Hepatocyte (in vitro differentiated cells): ENCODE measurements at regions not wholly inside any gene's neighbourhood (a gene's known extent, or its start where the extent isn't known, plus 50 kb on each side); places are given as distances from the start of the nearest gene placed in this dataset.
A peak's percentile ranks its signal among the peaks of the same experiment; 100 is the strongest.
"Not testable (repeated sequence)": the region's sequence is repeated elsewhere in the genome, so short reads cannot be mapped to it uniquely, and the experiment has no call there.

Source experiments
- DNase-seq: peaks from one replicate; pipeline ENCODE4 v3.0.0-alpha.2; 2016; ENCODE audit warnings: low spot score
- H2AFZ ChIP-seq: fragments of 200-600 bp; sonication (generic); 2 replicates; pipeline ENCODE4 v1.6.0; 2016; ENCODE audit warnings: antibody characterized with exemption, mild to moderate bottlenecking
- H3K27ac ChIP-seq: fragments of 200-600 bp; sonication (generic); 2 replicates; pipeline ENCODE4 v1.5.1; 2016; ENCODE audit warnings: mild to moderate bottlenecking
- H3K27me3 ChIP-seq: fragments of 200-600 bp; sonication (generic); 2 replicates; pipeline ENCODE4 v1.6.1; 2016
- H3K36me3 ChIP-seq: fragments of 200-600 bp; sonication (generic); replicated peaks from 2 replicates; pipeline ENCODE4 v1.5.1; 2016; ENCODE audit warnings: low read depth; ENCODE audit not compliant: insufficient read depth
- H3K4me1 ChIP-seq: fragments of 200-600 bp; sonication (generic); 2 replicates; pipeline ENCODE4 v1.5.1; 2016; ENCODE audit warnings: mild to moderate bottlenecking, moderate library complexity; ENCODE audit not compliant: insufficient read depth
- H3K4me2 ChIP-seq: fragments of 200-600 bp; sonication (generic); 2 replicates; pipeline ENCODE4 v1.6.0; 2016
- H3K4me3 ChIP-seq: fragments of 200-600 bp; sonication (generic); 2 replicates; pipeline ENCODE4 v1.5.1; 2016; ENCODE audit warnings: mild to moderate bottlenecking
- H3K79me2 ChIP-seq: fragments of 200-600 bp; sonication (generic); 2 replicates; pipeline ENCODE4 v1.6.0; 2017; ENCODE audit warnings: mild to moderate bottlenecking
- H3K9me2 ChIP-seq: fragments of 200-600 bp; sonication (generic); replicated peaks from 2 replicates; pipeline ENCODE4 v1.6.0; 2017; ENCODE audit warnings: mild to moderate bottlenecking; ENCODE audit not compliant: insufficient read depth
- H3K9me3 ChIP-seq: fragments of 200-600 bp; sonication (generic); 2 replicates; pipeline ENCODE4 v1.5.1; 2016; ENCODE audit warnings: low read depth, mild to moderate bottlenecking
- H4K20me1 ChIP-seq: fragments of 200-600 bp; sonication (generic); 2 replicates; pipeline ENCODE4 v1.6.0; 2016; ENCODE audit warnings: mild to moderate bottlenecking; ENCODE audit not compliant: insufficient read depth, poor library complexity, severe bottlenecking
- WGBS: methylation state at CpG from one replicate; pipeline ENCODE4 v1.1.6; 2016; ENCODE audit warnings: low lambda C conversion rate; ENCODE audit errors: missing lambda C conversion rate; 5-methylcytosine and 5-hydroxymethylcytosine counted together

DNA sequence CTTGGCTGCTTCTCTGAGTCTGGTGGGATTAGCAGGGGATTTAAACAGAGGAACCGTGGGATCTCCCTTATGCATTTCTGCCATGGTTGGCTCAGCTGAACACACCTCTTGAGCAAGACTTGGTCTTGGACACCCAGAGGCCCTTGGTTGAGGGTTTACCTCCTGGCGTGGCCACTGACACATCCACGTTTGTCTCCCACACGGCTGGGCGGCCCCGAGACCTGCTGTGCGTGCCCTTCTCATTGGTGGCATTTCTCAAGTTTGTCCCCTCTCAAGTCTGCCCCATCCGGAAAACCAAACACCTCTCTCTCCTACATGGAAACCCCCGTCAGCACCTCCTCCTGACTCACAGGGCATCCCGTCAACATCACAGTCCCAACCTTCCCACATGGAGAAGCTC, 66.0 kb upstream of the MUC20 start:
- H3K79me2 ChIP-seq, H3K27me3 ChIP-seq, H3K36me3 ChIP-seq, H3K9me2 ChIP-seq, H3K4me1 ChIP-seq, H4K20me1 ChIP-seq, H3K27ac ChIP-seq, H2AFZ ChIP-seq, DNase-seq, H3K4me2 ChIP-seq, H3K9me3 ChIP-seq, H3K4me3 ChIP-seq: not testable (repeated sequence)
- 81% methylated on average over 4 of the region's 10 CpGs for WGBS

DNA sequence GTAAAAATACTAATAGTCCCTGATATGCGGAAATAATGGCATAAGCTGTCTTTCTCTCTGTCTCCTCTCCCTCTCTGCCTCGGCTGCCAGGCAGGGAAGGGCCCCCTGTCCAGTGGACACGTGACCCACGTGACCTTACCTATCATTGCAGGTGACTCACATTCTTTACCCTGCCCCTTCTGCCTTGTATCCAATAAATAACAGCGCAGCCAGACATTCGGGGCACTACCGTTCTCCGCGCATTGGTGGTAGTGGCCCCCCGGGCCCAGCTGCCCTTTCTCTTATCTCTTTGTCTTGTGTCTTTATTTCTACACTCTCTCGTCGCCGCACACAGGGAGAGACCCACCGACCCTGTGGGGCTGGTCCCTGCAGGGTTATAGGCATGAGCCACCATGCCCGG, 66.6 kb upstream of the MUC20 start:
- not testable (repeated sequence) for DNase-seq, H3K4me2 ChIP-seq, H2AFZ ChIP-seq, H3K36me3 ChIP-seq, H3K9me2 ChIP-seq, H3K27me3 ChIP-seq, H3K79me2 ChIP-seq, H4K20me1 ChIP-seq, H3K4me1 ChIP-seq, H3K27ac ChIP-seq, H3K9me3 ChIP-seq, H3K4me3 ChIP-seq
- 89% methylated on average over 14 of the region's 15 CpGs for WGBS

- not testable (repeated sequence) for H3K9me2 ChIP-seq, H3K4me3 ChIP-seq, H3K36me3 ChIP-seq, H3K9me3 ChIP-seq, H4K20me1 ChIP-seq, H3K4me2 ChIP-seq, H3K4me1 ChIP-seq, H3K79me2 ChIP-seq, H2AFZ ChIP-seq, H3K27ac ChIP-seq, H3K27me3 ChIP-seq
- DNase-seq: peak; percentile 47
- 13% methylated on average over 10 of the region's 14 CpGs for WGBS
Observed at GRCh38 chr3:195653641-195654040, 67.1 kb upstream of the MUC20 start.

GRCh38 chr3:195647912-195648702, 64.4 kb upstream of the APOD start:
- WGBS: 94% methylated on average over 19 of the region's 19 CpGs
- not testable (repeated sequence) for H3K27me3 ChIP-seq, H3K36me3 ChIP-seq, H3K9me3 ChIP-seq, DNase-seq, H3K27ac ChIP-seq, H3K4me2 ChIP-seq, H2AFZ ChIP-seq, H4K20me1 ChIP-seq, H3K79me2 ChIP-seq, H3K9me2 ChIP-seq, H3K4me3 ChIP-seq, H3K4me1 ChIP-seq

DNA sequence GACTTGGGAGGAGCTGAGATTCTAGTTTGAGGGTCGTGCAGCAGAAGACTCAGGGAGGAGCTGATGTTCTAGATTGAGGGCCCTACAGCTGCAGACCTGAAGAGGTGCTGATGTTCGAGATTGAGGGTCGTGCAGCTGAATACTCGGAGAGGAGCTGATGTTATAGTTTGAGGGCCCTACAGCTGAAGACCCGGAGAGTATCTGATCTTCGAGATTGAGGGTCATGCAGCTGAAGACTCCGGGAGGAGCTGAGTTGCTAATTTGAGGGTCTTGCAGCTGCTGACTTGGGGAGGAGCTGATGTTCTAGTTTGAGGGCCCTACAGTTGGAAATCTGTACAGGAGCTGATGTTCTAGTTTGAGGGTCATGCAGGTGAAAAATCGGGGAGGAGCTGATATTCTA, 62.1 kb upstream of the APOD start:
- not testable (repeated sequence) for H3K79me2 ChIP-seq, DNase-seq, H3K4me1 ChIP-seq, H3K27ac ChIP-seq, H2AFZ ChIP-seq, H3K36me3 ChIP-seq, H4K20me1 ChIP-seq, H3K4me2 ChIP-seq, H3K9me3 ChIP-seq, H3K9me2 ChIP-seq, H3K27me3 ChIP-seq, H3K4me3 ChIP-seq
- 88% methylated on average over 8 of the region's 8 CpGs for WGBS

DNA sequence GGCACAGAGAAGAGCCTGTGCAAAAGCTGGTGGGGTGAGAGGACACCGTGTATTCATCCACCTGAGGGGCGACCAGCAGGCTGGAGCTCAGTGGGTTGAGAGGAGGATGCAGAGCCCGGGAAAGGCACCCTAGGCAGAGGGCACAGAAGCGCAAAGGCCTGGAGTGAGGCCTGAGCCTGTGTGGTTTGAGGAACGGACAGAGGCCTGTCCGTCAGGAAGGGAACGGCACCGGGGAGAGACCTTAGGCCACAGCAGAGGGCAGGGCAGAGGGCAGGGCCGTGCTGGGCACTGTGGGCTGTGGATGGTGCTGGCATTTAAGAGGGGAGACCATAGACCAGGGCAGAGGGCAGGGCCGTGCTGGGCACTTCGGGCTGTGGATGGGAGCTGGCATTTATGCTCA, 59.5 kb upstream of the APOD start:
- not testable (repeated sequence) for H3K4me3 ChIP-seq, H3K9me3 ChIP-seq, H3K79me2 ChIP-seq, H3K36me3 ChIP-seq, H4K20me1 ChIP-seq, H3K27ac ChIP-seq, H2AFZ ChIP-seq, H3K9me2 ChIP-seq, H3K4me2 ChIP-seq, DNase-seq, H3K27me3 ChIP-seq, H3K4me1 ChIP-seq
- WGBS: 90% methylated on average over 11 of the region's 11 CpGs

GRCh38 chr3:195642311-195642710, 58.6 kb upstream of the APOD start:
- H3K4me1 ChIP-seq, H3K27me3 ChIP-seq, H3K9me2 ChIP-seq, H3K4me3 ChIP-seq, H2AFZ ChIP-seq, H3K36me3 ChIP-seq, H4K20me1 ChIP-seq, H3K27ac ChIP-seq, DNase-seq, H3K79me2 ChIP-seq, H3K9me3 ChIP-seq, H3K4me2 ChIP-seq: not testable (repeated sequence)
- WGBS: 82% methylated on average over 15 of the region's 15 CpGs

- not testable (repeated sequence) for H4K20me1 ChIP-seq, H2AFZ ChIP-seq, H3K27me3 ChIP-seq, H3K4me3 ChIP-seq, H3K9me2 ChIP-seq, H3K27ac ChIP-seq, H3K9me3 ChIP-seq, DNase-seq, H3K79me2 ChIP-seq, H3K4me2 ChIP-seq, H3K4me1 ChIP-seq, H3K36me3 ChIP-seq
- 96% methylated on average over 10 of the region's 10 CpGs for WGBS
Observed at GRCh38 chr3:195638456-195638855, 54.7 kb upstream of the APOD start.

GRCh38 chr3:195637473-195638233, 53.9 kb upstream of the APOD start:
- H4K20me1 ChIP-seq, H3K4me3 ChIP-seq, H3K4me1 ChIP-seq, H3K27ac ChIP-seq, H2AFZ ChIP-seq, H3K36me3 ChIP-seq, H3K27me3 ChIP-seq, DNase-seq, H3K9me3 ChIP-seq, H3K79me2 ChIP-seq, H3K4me2 ChIP-seq, H3K9me2 ChIP-seq: not testable (repeated sequence)
- WGBS: 80% methylated on average over 15 of the region's 15 CpGs
